ENCODE measurements at regions not wholly inside any gene's neighbourhood (a gene's known extent, or its start where the extent isn't known, plus 50 kb on each side); places are given as distances from the start of the nearest gene placed in this dataset.
"Not testable (repeated sequence)": the region's sequence is repeated elsewhere in the genome, so short reads cannot be mapped to it uniquely, and the experiment has no call there.

GRCh38 chr17:64784353-64785010 is 122.4 kb upstream of the SMURF2 start:
- DNase-seq: no peak

- DNase-seq: no peak
These were observed 121.6 kb upstream of the SMURF2 start for GRCh38 chr17:64783556-64784352.

- DNase-seq: no peak
These were observed 120.9 kb upstream of the SMURF2 start for GRCh38 chr17:64783031-64783461.

GRCh38 chr17:64781810-64782555 is 119.9 kb upstream of the SMURF2 start:
- no peak for DNase-seq

GRCh38 chr17:64781014-64781756 is 119.1 kb upstream of the SMURF2 start:
- DNase-seq: peak; percentile 49

- peak; percentile 85 for DNase-seq
These were observed 118.2 kb upstream of the SMURF2 start for GRCh38 chr17:64780096-64781013.

- no peak for DNase-seq
These were observed 117.4 kb upstream of the SMURF2 start for GRCh38 chr17:64779376-64780095.

GRCh38 chr17:64779098-64779375 is 116.9 kb upstream of the SMURF2 start:
- DNase-seq: not testable (repeated sequence)

GRCh38 chr17:64778240-64779097 is 116.4 kb upstream of the SMURF2 start:
- peak; percentile 17 for DNase-seq

- no peak for DNase-seq
These were observed 115.5 kb upstream of the SMURF2 start for GRCh38 chr17:64777415-64778239.

GRCh38 chr17:64776720-64777414 is 114.8 kb upstream of the SMURF2 start:
- peak; percentile 75 for DNase-seq

- DNase-seq: no peak
These were observed 113.8 kb upstream of the SMURF2 start for GRCh38 chr17:64775701-64776570.

GRCh38 chr17:64774888-64775540 is 112.9 kb upstream of the SMURF2 start:
- no peak for DNase-seq

- no peak for DNase-seq
These were observed 112.0 kb upstream of the SMURF2 start for GRCh38 chr17:64773836-64774761.

GRCh38 chr17:64773386-64773835 is 111.3 kb upstream of the SMURF2 start:
- DNase-seq: no peak

- DNase-seq: no peak
These were observed 110.8 kb upstream of the SMURF2 start for GRCh38 chr17:64772845-64773299.

Data from activated naive CD4-positive, alpha-beta T cell treated with Interleukin-2 at 50 U/mL for 16 hours (primary cell).